Right cardiac atrium (tissue), 5 donors: ENCODE measurements at regions not wholly inside any gene's neighbourhood (a gene's known extent, or its start where the extent isn't known, plus 50 kb on each side); places are given as distances from the start of the nearest gene placed in this dataset.

Experiments
- ATAC-seq, 2 donors: fragments of 200-7000 bp; cut with Tn5 transposase; one replicate each; pipeline versions ENCODE4 v1.8.0 to v1.9.1; 2020; ENCODE audit warnings: moderate library complexity in 2 of 2, mild to moderate bottlenecking in 1 of 2
- DNase-seq, 3 donors: peaks; one replicate each; pipeline ENCODE4 v3.0.0-alpha.2; 2020
- H3K27ac ChIP-seq: one replicate; pipeline ENCODE4 v1.5.1; 2013; ENCODE audit warnings: mild to moderate bottlenecking, low read length, control low read depth, moderate library complexity
- H3K27me3 ChIP-seq: one replicate; pipeline ENCODE4 v1.6.1; 2013; ENCODE audit not compliant: control insufficient read depth, insufficient read depth
- H3K4me1 ChIP-seq: one replicate; pipeline ENCODE4 v1.6.1; 2013; ENCODE audit warnings: low read length; ENCODE audit not compliant: control insufficient read depth, insufficient read depth
- H3K4me3 ChIP-seq: one replicate; pipeline ENCODE4 v1.5.1; 2013; ENCODE audit warnings: low read length, control low read depth
- H3K9me3 ChIP-seq: one replicate; pipeline ENCODE4 v1.6.1; 2013; ENCODE audit warnings: low read length; ENCODE audit not compliant: control insufficient read depth
- WGBS: extraction: QIAGEN DNeasy Blood & Tissue Kit; methylation state at CpG from one replicate; pipeline ENCODE4 v1.1.7; 2013; 5-methylcytosine and 5-hydroxymethylcytosine counted together
- intact Hi-C, 4 donors: fragments of 100-400 bp; cut with DNase I; formaldehyde crosslinking; loops; one replicate each; pipeline versions ENCODE4 v1.11.0 to v1.14.0; 2022 to 2023
- donor health status: healthy with polysubstance abuse.
- donor health status: DM: no; HTN: yes; CAD: no.
- donor health status: DM: no; HTN: no; CAD: no.
- donor health status: DM: no; HTN: yes; CAD: no; lungs with severe emphysema.
- donor health status: DM: yes; HTN: yes; CAD: no.

- no peak overlapping the region for H3K27ac ChIP-seq
- peaks cover 6% of the 10 kb centered on the region for H3K4me1 ChIP-seq
- no peaks in the 10 kb centered on the region for H3K27me3 ChIP-seq
- intact Hi-C loops = no loop called here
- DNase-seq = no peak
- H3K4me3 ChIP-seq = no peak overlapping the region
- no peak for ATAC-seq
- H3K9me3 ChIP-seq = no peaks in the 10 kb centered on the region
- 95% methylated on average over 2 of the region's 2 CpGs for WGBS
These were observed 49.8 kb upstream of the ANKRD55 start for GRCh38 chr5:56282951-56283350.
